ENCODE measurements at regions not wholly inside any gene's neighbourhood (a gene's known extent, or its start where the extent isn't known, plus 50 kb on each side); places are given as distances from the start of the nearest gene placed in this dataset.

GRCh38 chr3:156760333-156760732 lies 65.8 kb upstream of the LEKR1 start:
- Histone ChIP-seq H3K4me1 (ENCODE audit: insufficient read depth) (no peaks in the 10 kb centered on the region), H3K4me3 (ENCODE audit: low read depth, low read length) (no peak overlapping the region), H3K36me3 (ENCODE audit: insufficient read depth) (no peaks in the 10 kb centered on the region), H3K27ac (ENCODE audit: low read depth) (no peak overlapping the region)
- no peak for DNase-seq (ENCODE audit: extremely low spot score)

- no peaks in the 10 kb centered on the region for H3K36me3 ChIP-seq (ENCODE audit: insufficient read depth)
- H3K4me3 ChIP-seq (ENCODE audit: low read depth, low read length): no peak overlapping the region
- WGBS: 70% methylated on average over 2 of the region's 2 CpGs
- H3K27ac ChIP-seq (ENCODE audit: low read depth): no peak overlapping the region
- H3K4me1 ChIP-seq (ENCODE audit: insufficient read depth): no peaks in the 10 kb centered on the region
- DNase-seq (ENCODE audit: extremely low spot score): no peak
Measured at GRCh38 chr3:156761007-156761406, 65.1 kb upstream of the LEKR1 start.

- no peak overlapping the region for H3K27ac ChIP-seq (ENCODE audit: low read depth)
- no peaks in the 10 kb centered on the region for H3K4me1 ChIP-seq (ENCODE audit: insufficient read depth)
- H3K4me3 ChIP-seq (ENCODE audit: low read depth, low read length): no peak overlapping the region
- WGBS: 63% methylated on average over 4 of the region's 4 CpGs
- no peaks in the 10 kb centered on the region for H3K36me3 ChIP-seq (ENCODE audit: insufficient read depth)
- no peak for DNase-seq (ENCODE audit: extremely low spot score)
Measured at GRCh38 chr3:156761713-156762451, 64.3 kb upstream of the LEKR1 start.

- H3K36me3 ChIP-seq (ENCODE audit: insufficient read depth): no peaks in the 10 kb centered on the region
- no peaks in the 10 kb centered on the region for H3K4me1 ChIP-seq (ENCODE audit: insufficient read depth)
- WGBS: 29% methylated on average over 4 of the region's 4 CpGs
- peak; percentile 72 for DNase-seq (ENCODE audit: extremely low spot score)
- H3K27ac ChIP-seq (ENCODE audit: low read depth): no peak overlapping the region
- no peak overlapping the region for H3K4me3 ChIP-seq (ENCODE audit: low read depth, low read length)
Measured at GRCh38 chr3:156762631-156763185, 63.4 kb upstream of the LEKR1 start.

- Histone ChIP-seq H3K4me3 (ENCODE audit: low read depth, low read length) (no peak overlapping the region), H3K27ac (ENCODE audit: low read depth) (no peak overlapping the region), H3K36me3 (ENCODE audit: insufficient read depth) (no peaks in the 10 kb centered on the region), H3K4me1 (ENCODE audit: insufficient read depth) (no peaks in the 10 kb centered on the region)
- no peak for DNase-seq (ENCODE audit: extremely low spot score)
- WGBS: 47% methylated on average over 2 of the region's 2 CpGs
Measured at GRCh38 chr3:156763386-156763785, 62.8 kb upstream of the LEKR1 start.

GRCh38 chr3:156763931-156764720 lies 62.0 kb upstream of the LEKR1 start:
- WGBS: 80% methylated on average over 12 of the region's 12 CpGs
- Histone ChIP-seq H3K4me1 (ENCODE audit: insufficient read depth) (no peaks in the 10 kb centered on the region), H3K27ac (ENCODE audit: low read depth) (no peak overlapping the region), H3K36me3 (ENCODE audit: insufficient read depth) (no peaks in the 10 kb centered on the region), H3K4me3 (ENCODE audit: low read depth, low read length) (no peak overlapping the region)
- DNase-seq (ENCODE audit: extremely low spot score): no peak

GRCh38 chr3:156764751-156765150 lies 61.4 kb upstream of the LEKR1 start:
- no peak overlapping the region for H3K27ac ChIP-seq (ENCODE audit: low read depth)
- no peak for DNase-seq (ENCODE audit: extremely low spot score)
- WGBS: 81% methylated on average over 1 of the region's 1 CpG
- no peaks in the 10 kb centered on the region for H3K36me3 ChIP-seq (ENCODE audit: insufficient read depth)
- H3K4me3 ChIP-seq (ENCODE audit: low read depth, low read length): no peak overlapping the region
- no peaks in the 10 kb centered on the region for H3K4me1 ChIP-seq (ENCODE audit: insufficient read depth)

- 97% methylated on average over 3 of the region's 3 CpGs for WGBS
- no peak overlapping the region for H3K27ac ChIP-seq (ENCODE audit: low read depth)
- DNase-seq (ENCODE audit: extremely low spot score): no peak
Measured at GRCh38 chr3:156768390-156768789, 57.8 kb upstream of the LEKR1 start.

GRCh38 chr3:156769721-156770654 lies 56.2 kb upstream of the LEKR1 start:
- DNase-seq (ENCODE audit: extremely low spot score): no peak
- no peak overlapping the region for H3K4me3 ChIP-seq (ENCODE audit: low read depth, low read length)
- WGBS: 74% methylated on average over 3 of the region's 3 CpGs
- H3K27ac ChIP-seq (ENCODE audit: low read depth): no peak overlapping the region
- no peaks in the 10 kb centered on the region for H3K36me3 ChIP-seq (ENCODE audit: insufficient read depth)
- H3K4me1 ChIP-seq (ENCODE audit: insufficient read depth): no peaks in the 10 kb centered on the region

More at GRCh38 chr3:156768390-156768789, 57.8 kb upstream of the LEKR1 start:
- H3K4me3 ChIP-seq (ENCODE audit: low read depth, low read length): no peak overlapping the region
- no peaks in the 10 kb centered on the region for H3K36me3 ChIP-seq (ENCODE audit: insufficient read depth)
- no peaks in the 10 kb centered on the region for H3K4me1 ChIP-seq (ENCODE audit: insufficient read depth)

GRCh38 chr3:156770699-156771414 lies 55.3 kb upstream of the LEKR1 start:
- WGBS: 78% methylated on average over 6 of the region's 6 CpGs
- no peak for DNase-seq (ENCODE audit: extremely low spot score)

GRCh38 chr3:156772588-156773206 lies 53.5 kb upstream of the LEKR1 start:
- WGBS: 5% methylated on average over 2 of the region's 2 CpGs
- H3K4me1 ChIP-seq (ENCODE audit: insufficient read depth): no peaks in the 10 kb centered on the region
- no peak for DNase-seq (ENCODE audit: extremely low spot score)
- no peak overlapping the region for H3K27ac ChIP-seq (ENCODE audit: low read depth)
- H3K4me3 ChIP-seq (ENCODE audit: low read depth, low read length): no peak overlapping the region
- H3K36me3 ChIP-seq (ENCODE audit: insufficient read depth): no peaks in the 10 kb centered on the region

More at GRCh38 chr3:156770699-156771414, 55.3 kb upstream of the LEKR1 start:
- Histone ChIP-seq H3K4me3 (ENCODE audit: low read depth, low read length) (no peak overlapping the region), H3K36me3 (ENCODE audit: insufficient read depth) (no peaks in the 10 kb centered on the region), H3K4me1 (ENCODE audit: insufficient read depth) (no peaks in the 10 kb centered on the region), H3K27ac (ENCODE audit: low read depth) (no peak overlapping the region)

GRCh38 chr3:156776031-156776430 lies 50.1 kb upstream of the LEKR1 start:
- Histone ChIP-seq H3K27ac (ENCODE audit: low read depth) (no peak overlapping the region), H3K4me3 (ENCODE audit: low read depth, low read length) (no peak overlapping the region), H3K36me3 (ENCODE audit: insufficient read depth) (no peaks in the 10 kb centered on the region), H3K4me1 (ENCODE audit: insufficient read depth) (no peaks in the 10 kb centered on the region)
- no peak for DNase-seq (ENCODE audit: extremely low spot score)
- 91% methylated on average over 2 of the region's 2 CpGs for WGBS
